Skeletal muscle tissue (tissue), 3 donors: ENCODE measurements at regions not wholly inside any gene's neighbourhood (a gene's known extent, or its start where the extent isn't known, plus 50 kb on each side); places are given as distances from the start of the nearest gene placed in this dataset.
"Not testable (repeated sequence)": the region's sequence is repeated elsewhere in the genome, so short reads cannot be mapped to it uniquely, and the experiment has no call there.

Experiments
- H3K27ac ChIP-seq: one replicate; pipeline ENCODE4 v1.7.0; 2013; ENCODE audit warnings: mild to moderate bottlenecking, low read depth, low read length, inconsistent platforms
- H3K27me3 ChIP-seq, 3 donors: one replicate each; pipeline ENCODE4 v1.7.0; 2013; ENCODE audit warnings: low read length in 3 of 3; ENCODE audit not compliant: control insufficient read depth in 3 of 3, insufficient read depth in 3 of 3
- H3K36me3 ChIP-seq, 3 donors: one replicate each; pipeline ENCODE4 v1.7.0; 2013; ENCODE audit warnings: low read length in 3 of 3; ENCODE audit not compliant: control insufficient read depth in 3 of 3, insufficient read depth in 3 of 3
- H3K4me1 ChIP-seq, 3 donors: one replicate each; pipeline ENCODE4 v1.7.0; 2013; ENCODE audit warnings: low read length in 3 of 3, mild to moderate bottlenecking in 3 of 3; ENCODE audit not compliant: control insufficient read depth in 3 of 3, insufficient read depth in 3 of 3
- H3K4me3 ChIP-seq, 3 donors: one replicate each; pipeline ENCODE4 v1.7.0; 2013; ENCODE audit warnings: low read length in 3 of 3
- H3K9ac ChIP-seq, 3 donors: one replicate each; pipeline ENCODE4 v1.7.0; 2013; ENCODE audit warnings: low read length in 3 of 3, mild to moderate bottlenecking in 3 of 3, moderate library complexity in 2 of 3, low read depth in 1 of 3
- H3K9me3 ChIP-seq, 3 donors: one replicate each; pipeline ENCODE4 v1.7.0; 2013; ENCODE audit warnings: low read length in 3 of 3; ENCODE audit not compliant: control insufficient read depth in 3 of 3
- donor health status: Osteomylitis.

DNA sequence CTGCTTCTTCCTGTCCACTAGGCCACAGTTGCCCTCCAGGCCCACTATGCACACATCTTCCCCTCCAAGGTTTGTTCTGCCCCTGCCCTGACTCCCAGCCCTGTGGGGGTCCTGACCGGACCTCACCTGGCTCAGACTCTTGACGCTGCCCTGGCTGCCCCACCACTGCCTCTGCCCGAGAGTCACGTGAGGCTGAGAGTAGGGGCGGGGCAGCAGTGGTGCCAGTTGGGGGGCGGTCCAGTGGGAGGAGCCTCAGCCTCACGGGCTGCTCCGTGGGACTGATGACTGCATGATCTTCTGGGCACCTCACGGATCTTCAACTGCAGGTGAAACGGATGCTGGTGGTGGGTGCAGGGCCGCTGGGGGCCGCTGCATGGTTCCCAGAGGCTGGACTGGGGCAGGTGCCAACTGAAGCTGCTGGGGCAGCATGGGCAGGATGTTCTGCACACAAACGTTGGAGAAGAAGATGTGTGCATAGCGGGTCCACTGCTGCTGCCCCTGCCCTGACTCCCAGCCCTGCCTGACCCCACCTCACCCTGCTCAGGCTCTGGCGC, 77.6 kb downstream of the HHIPL2 start:
- H3K9ac ChIP-seq, H3K9me3 ChIP-seq, H3K4me1 ChIP-seq, H3K27me3 ChIP-seq, H3K36me3 ChIP-seq, H3K4me3 ChIP-seq, H3K27ac ChIP-seq: not testable (repeated sequence)

DNA sequence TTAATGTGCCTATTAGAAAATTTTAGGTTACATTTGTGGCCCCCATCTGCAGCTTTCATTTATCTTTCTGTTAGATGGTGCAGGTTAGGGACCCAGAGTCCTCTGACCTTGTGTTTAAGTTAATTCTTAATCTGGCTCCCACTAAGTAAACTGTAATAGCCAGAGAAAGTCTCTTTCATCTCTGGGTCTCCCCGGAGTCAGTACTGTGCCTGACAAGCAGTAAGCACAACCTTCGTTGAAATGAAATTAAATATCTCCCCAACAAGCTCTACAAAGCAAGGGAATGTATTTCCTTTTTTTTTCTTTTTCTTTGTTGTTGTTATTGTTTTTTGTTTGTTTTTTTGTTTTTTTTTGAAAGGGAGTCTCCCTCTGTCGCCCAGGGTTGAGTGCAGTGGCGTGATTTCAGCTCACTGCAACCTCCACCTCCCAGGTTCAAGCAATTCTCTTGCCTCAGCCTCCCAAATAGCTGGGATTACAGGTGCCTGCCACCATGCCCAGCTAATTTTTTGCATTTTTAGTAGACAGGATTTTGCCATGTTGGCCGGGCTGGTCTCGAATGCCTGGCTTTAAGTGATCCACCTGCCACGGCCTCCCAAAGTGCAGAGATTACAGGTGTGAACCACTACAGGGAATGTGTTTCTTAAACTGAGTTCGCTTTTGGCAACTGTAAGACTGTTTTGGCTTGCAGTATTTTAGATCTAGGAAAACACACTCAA, 81.6 kb downstream of the HHIPL2 start:
- Histone ChIP-seq H3K9ac (no peak overlapping the region), H3K36me3 (no peaks in the 10 kb centered on the region), H3K27ac (no peak overlapping the region), H3K27me3 (no peaks in the 10 kb centered on the region), H3K9me3 (no peaks in the 10 kb centered on the region), H3K4me3 (no peak overlapping the region), H3K4me1 (peaks cover 2 to 6% (median 5%) of the 10 kb centered on the region in 3 donors)

DNA sequence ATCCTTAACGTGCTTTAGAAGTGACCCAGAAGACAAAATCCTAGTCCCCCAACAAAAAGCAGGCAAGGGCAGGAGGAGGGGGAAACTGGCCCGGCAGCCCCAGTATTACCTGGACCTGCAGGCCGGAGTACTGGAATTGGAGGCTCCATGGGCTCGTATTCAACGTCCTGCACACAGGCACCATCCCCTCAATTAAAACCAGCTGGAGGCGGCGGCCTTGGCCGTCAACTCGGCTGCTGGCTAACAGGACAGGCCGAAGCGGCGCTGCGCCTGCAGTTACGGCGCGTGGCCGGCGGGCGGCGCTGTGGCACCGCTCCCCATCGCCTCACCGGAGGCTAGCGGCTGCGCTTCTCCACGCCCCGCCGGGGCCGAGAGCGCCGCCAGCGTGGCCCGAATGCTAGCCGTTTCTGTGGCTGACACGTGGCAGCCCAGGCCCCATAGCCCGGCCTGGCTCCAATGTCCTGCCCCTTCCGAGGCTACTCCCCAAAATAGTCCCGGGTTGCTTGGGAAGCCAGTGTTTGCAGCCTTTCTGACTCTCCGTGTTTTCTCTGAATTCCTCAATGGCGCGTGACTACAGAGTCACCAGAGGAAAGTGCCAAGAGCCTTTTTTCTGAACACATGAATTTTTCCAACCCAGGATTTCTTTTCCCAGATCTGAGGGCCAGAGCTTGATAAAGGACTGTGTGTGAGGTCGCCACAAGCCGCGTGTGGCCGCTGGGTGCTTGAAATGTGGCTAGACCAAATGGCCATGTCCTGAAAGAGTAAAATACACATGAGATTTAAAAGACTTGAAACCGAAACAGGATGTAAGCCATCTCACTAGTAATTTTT, 82.5 kb downstream of the HHIPL2 start:
- H3K36me3 ChIP-seq = no peaks in the 10 kb centered on the region
- peak overlapping the region; percentile 66 to 75 (median 73) for H3K4me3 ChIP-seq
- H3K4me1 ChIP-seq = peaks cover 2 to 7% (median 5%) of the 10 kb centered on the region in 3 donors
- H3K9me3 ChIP-seq = no peaks in the 10 kb centered on the region
- no peaks in the 10 kb centered on the region for H3K27me3 ChIP-seq
- peak overlapping the region; percentile 75 to 83 (median 76) for H3K9ac ChIP-seq
- H3K27ac ChIP-seq = peak overlapping the region; percentile 86

GRCh38 chr1:222464841-222465210, 83.1 kb downstream of the HHIPL2 start:
- Histone ChIP-seq H3K36me3 (no peaks in the 10 kb centered on the region), H3K9ac (peak overlapping the region; percentile 63 to 83 (median 75)), H3K27me3 (no peaks in the 10 kb centered on the region), H3K4me3 (peak overlapping the region; percentile 66 to 75 (median 73)), H3K4me1 (peaks cover 2 to 11% (median 5%) of the 10 kb centered on the region in 3 donors), H3K27ac (peak overlapping the region; percentile 86), H3K9me3 (no peaks in the 10 kb centered on the region)

- H3K4me1 ChIP-seq = peaks cover 2 to 11% (median 7%) of the 10 kb centered on the region in 3 donors
- H3K4me3 ChIP-seq = no peak overlapping the region
- no peak overlapping the region for H3K9ac ChIP-seq
- no peaks in the 10 kb centered on the region for H3K36me3 ChIP-seq
- no peaks in the 10 kb centered on the region for H3K9me3 ChIP-seq
- no peaks in the 10 kb centered on the region for H3K27me3 ChIP-seq
- no peak overlapping the region for H3K27ac ChIP-seq
Measured at GRCh38 chr1:222463059-222463730, 84.7 kb downstream of the HHIPL2 start.

DNA sequence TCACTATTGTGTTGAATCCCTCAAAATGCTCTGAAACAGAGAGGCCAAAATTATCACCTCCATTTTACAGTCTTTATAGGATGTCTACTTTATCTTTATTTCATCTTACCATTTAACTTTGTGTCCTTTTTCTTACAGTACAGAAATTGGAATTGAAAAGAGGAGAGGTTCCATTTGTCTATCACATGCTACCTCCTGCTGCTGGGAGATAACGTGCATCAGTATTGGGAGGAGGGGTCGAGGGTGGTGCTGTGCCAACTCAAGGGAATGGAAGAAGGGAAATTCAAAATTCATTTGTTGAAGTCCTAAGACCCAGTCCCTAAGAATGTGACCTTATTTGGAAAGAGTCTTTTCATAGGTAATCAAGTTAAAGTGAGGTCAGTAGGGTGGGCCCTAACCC, 85.3 kb downstream of the HHIPL2 start:
- Histone ChIP-seq H3K9ac (no peak overlapping the region), H3K27me3 (no peaks in the 10 kb centered on the region), H3K9me3 (peaks cover 0 to 3% (median 0%) of the 10 kb centered on the region in 3 donors), H3K4me1 (peaks cover 2 to 11% (median 7%) of the 10 kb centered on the region in 3 donors), H3K4me3 (no peak overlapping the region), H3K36me3 (no peaks in the 10 kb centered on the region), H3K27ac (no peak overlapping the region)

DNA sequence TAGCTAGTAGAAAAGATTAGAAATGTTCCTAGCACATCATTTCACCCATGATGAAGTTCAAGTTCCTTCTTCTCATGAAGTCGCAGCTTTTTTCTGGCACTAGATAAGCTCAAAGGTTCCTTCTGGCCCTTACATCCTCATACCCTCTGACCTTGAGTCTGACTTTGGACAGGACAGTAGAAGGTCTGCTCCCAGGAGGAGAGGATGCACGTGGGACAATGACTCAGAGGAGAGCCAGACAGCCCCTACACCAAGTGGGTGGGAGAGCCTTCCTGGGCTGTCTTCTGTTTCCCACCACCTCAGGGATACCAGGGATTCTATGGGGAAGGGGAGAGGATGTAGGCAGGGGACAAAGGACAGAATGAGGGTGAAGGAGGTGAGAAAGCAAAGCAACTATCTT, 86.0 kb downstream of the HHIPL2 start:
- Histone ChIP-seq H3K36me3 (no peaks in the 10 kb centered on the region), H3K9me3 (peaks cover 0 to 5% (median 0%) of the 10 kb centered on the region in 3 donors), H3K27ac (no peak overlapping the region), H3K4me3 (no peak overlapping the region), H3K27me3 (no peaks in the 10 kb centered on the region), H3K4me1 (peaks cover 2 to 11% (median 7%) of the 10 kb centered on the region in 3 donors), H3K9ac (no peak overlapping the region)

- H3K9ac ChIP-seq = no peak overlapping the region
- peaks cover 0 to 5% (median 0%) of the 10 kb centered on the region in 3 donors for H3K9me3 ChIP-seq
- no peaks in the 10 kb centered on the region for H3K36me3 ChIP-seq
- peaks cover 5 to 17% (median 9%) of the 10 kb centered on the region in 3 donors for H3K4me1 ChIP-seq
- no peak overlapping the region for H3K27ac ChIP-seq
- H3K4me3 ChIP-seq = no peak overlapping the region
- no peaks in the 10 kb centered on the region for H3K27me3 ChIP-seq
Measured at GRCh38 chr1:222459652-222460051, 88.3 kb downstream of the HHIPL2 start.

GRCh38 chr1:222457513-222457912, 90.4 kb downstream of the HHIPL2 start:
- no peak overlapping the region for H3K9ac ChIP-seq
- H3K27me3 ChIP-seq = no peaks in the 10 kb centered on the region
- peaks cover 0 to 5% (median 0%) of the 10 kb centered on the region in 3 donors for H3K9me3 ChIP-seq
- no peaks in the 10 kb centered on the region for H3K36me3 ChIP-seq
- peaks cover 8 to 25% (median 9%) of the 10 kb centered on the region in 3 donors for H3K4me1 ChIP-seq
- H3K4me3 ChIP-seq = no peak overlapping the region
- H3K27ac ChIP-seq = no peak overlapping the region
